ENCODE measurements at regions not wholly inside any gene's neighbourhood (a gene's known extent, or its start where the extent isn't known, plus 50 kb on each side); places are given as distances from the start of the nearest gene placed in this dataset.

GRCh38 chr16:24626256-24626655 is 86.9 kb downstream of the RBBP6 start:
- Histone ChIP-seq H4K20me1 (replicated peaks; ENCODE audit: control insufficient read depth, insufficient read depth, low read length) (no peaks in the 10 kb centered on the region), H3K4me1 (replicated peaks in 1 of 2; ENCODE audit: control insufficient read depth in 2 of 2, insufficient read depth in 2 of 2, low read length in 2 of 2) (peaks cover 0 to 4% of the 10 kb centered on the region in 2 experiments; a peak in 2 of 5 replicates), H3K36me3 (ENCODE audit: control insufficient read depth, insufficient read depth, low read length) (no peaks in the 10 kb centered on the region), H3K27ac (ENCODE audit: extremely low read depth, low read depth, low read length) (no peak overlapping the region), H3K27me3 (ENCODE audit: control insufficient read depth in 2 of 2, insufficient read depth in 2 of 2, low read length in 2 of 2) (peaks cover 10 to 20% of the 10 kb centered on the region in 2 experiments; a peak in 3 of 5 replicates), H3K9me3 (replicated peaks; ENCODE audit: control insufficient read depth, insufficient read depth, low read depth, low read length) (no peaks in the 10 kb centered on the region), H3K4me3 (no peak overlapping the region), H3K9ac (ENCODE audit: insufficient read depth in 1 of 2, low read depth in 2 of 2, low read length in 2 of 2) (no peak overlapping the region), H3K79me2 (ENCODE audit: control insufficient read depth, insufficient read depth, low read length) (no peaks in the 10 kb centered on the region), H2AFZ (ENCODE audit: low read depth, low read length) (no peak overlapping the region), H3K4me2 (ENCODE audit: insufficient read depth, low read length) (no peak overlapping the region), H3K9me1 (ENCODE audit: control insufficient read depth, insufficient read depth, low read length) (no peaks in the 10 kb centered on the region)
- CTCF ChIA-PET (ENCODE audit: low intra/inter-chr PET ratio): no interaction called here
- DNase-seq (ENCODE audit: extremely low read depth in 1 of 4, low spot score in 3 of 4) (no peak), FAIRE-seq (no peak), ATAC-seq (no peak)
- intact Hi-C loops (cut with micrococcal nuclease) (no loop called here), in situ Hi-C loops (cut with MboI) (no loop called here)
- WGBS (ENCODE audit: insufficient coverage, low coverage, missing lambda C conversion rate): 26% methylated on average over 2 of the region's 2 CpGs
- POLR2A ChIA-PET: interaction anchor here (1.1 kb wide), 1 partner anchor 29 kb away, joined by 3 read pairs; no protein-coding TSS in a partner anchor
- TF ChIP-seq NR4A1 (CRISPR knock-in tag; IDR thresholded peaks at IDR 0.05) (no peak), NR4A1 (tag; IDR thresholded peaks at IDR 0.05) (no peak), KDM2B (CRISPR knock-in tag; IDR thresholded peaks at IDR 0.05) (no peak)
- no TSS peak for BruUV-seq (replicated peaks)

- TF ChIP-seq ZNF121 (CRISPR knock-in tag; conservative IDR thresholded peaks at IDR 0.05): peak; percentile 59; the same call in 1 of the 2 replicates
- TF ChIP-seq ZNF512 (tag; IDR thresholded peaks at IDR 0.05): peak; percentile 56; the same call in 1 of the 2 replicates
- no peak for TF ChIP-seq MAFK (IDR thresholded peaks at IDR 0.05; ENCODE audit: low read length)
- no peak overlapping the region for H3K4me2 ChIP-seq (ENCODE audit: insufficient read depth, low read length)
- 0% methylated on average over 1 of the region's 1 CpG for whole genome bisulfite sequencing (ENCODE audit: insufficient coverage, low coverage, missing lambda C conversion rate)
- intact Hi-C loops (cut with micrococcal nuclease): no loop called here
- no peaks in the 10 kb centered on the region for H4K20me1 ChIP-seq (replicated peaks; ENCODE audit: control insufficient read depth, insufficient read depth, low read length)
- FAIRE-seq (no peak), DNase-seq (ENCODE audit: extremely low read depth in 1 of 4, low spot score in 3 of 4) (no peak), ATAC-seq (no peak)
- no peaks in the 10 kb centered on the region for H3K36me3 ChIP-seq (ENCODE audit: control insufficient read depth, insufficient read depth, low read length)
- H3K27ac ChIP-seq (ENCODE audit: extremely low read depth, low read depth, low read length): no peak overlapping the region
- no peaks in the 10 kb centered on the region for H3K79me2 ChIP-seq (ENCODE audit: control insufficient read depth, insufficient read depth, low read length)
- H3K9me1 ChIP-seq (ENCODE audit: control insufficient read depth, insufficient read depth, low read length): no peaks in the 10 kb centered on the region
- no peaks in the 10 kb centered on the region for H3K9me3 ChIP-seq (replicated peaks; ENCODE audit: control insufficient read depth, insufficient read depth, low read depth, low read length)
- H2AFZ ChIP-seq (ENCODE audit: low read depth, low read length): no peak overlapping the region
- BruUV-seq (replicated peaks): no TSS peak
- peaks cover 6 to 9% of the 10 kb centered on the region in 2 experiments; a peak in 3 of 5 replicates for H3K27me3 ChIP-seq (ENCODE audit: control insufficient read depth in 2 of 2, insufficient read depth in 2 of 2, low read length in 2 of 2)
- no peak overlapping the region for H3K4me3 ChIP-seq
- no peak overlapping the region for H3K9ac ChIP-seq (ENCODE audit: insufficient read depth in 1 of 2, low read depth in 2 of 2, low read length in 2 of 2)
- in situ Hi-C loops (cut with MboI): no loop called here
- H3K4me1 ChIP-seq (replicated peaks in 1 of 2; ENCODE audit: control insufficient read depth in 2 of 2, insufficient read depth in 2 of 2, low read length in 2 of 2): no peaks in the 10 kb centered on the region
- POLR2A ChIA-PET: no interaction called here
- CTCF ChIA-PET (ENCODE audit: low intra/inter-chr PET ratio): interaction anchor here (0.7 kb wide), 1 partner anchor 575 kb away, joined by 3 read pairs; no protein-coding TSS in a partner anchor
Measured at GRCh38 chr16:24634919-24635318, 94.5 kb upstream of the TNRC6A start.
